ENCODE measurements at regions not wholly inside any gene's neighbourhood (a gene's known extent, or its start where the extent isn't known, plus 50 kb on each side); places are given as distances from the start of the nearest gene placed in this dataset.

- no peaks in the 10 kb centered on the region for H3K79me2 ChIP-seq (ENCODE audit: insufficient read depth, low read length)
- no peak overlapping the region for H3K4me3 ChIP-seq (ENCODE audit: insufficient read depth, low read length)
- no peak for DNase-seq (ENCODE audit: insufficient read length, low spot score, missing footprints)
- H3K4me1 ChIP-seq (ENCODE audit: insufficient read depth, low read length): no peaks in the 10 kb centered on the region
- no peak overlapping the region for H3K4me2 ChIP-seq (ENCODE audit: insufficient read depth, low read length)
- H2AFZ ChIP-seq (ENCODE audit: low read length): no peak overlapping the region
- H3K36me3 ChIP-seq (ENCODE audit: insufficient read depth, low read length): no peaks in the 10 kb centered on the region
- no peaks in the 10 kb centered on the region for H4K20me1 ChIP-seq (ENCODE audit: insufficient read depth, low read length)
- peaks cover 62% of the 10 kb centered on the region for H3K27me3 ChIP-seq (ENCODE audit: insufficient read depth, low read length)
- no peaks in the 10 kb centered on the region for H3K9me3 ChIP-seq (ENCODE audit: low read depth, low read length)
- no peak for TF ChIP-seq CTCF (IDR thresholded peaks at IDR 0.05; ENCODE audit: extremely low read depth, low read depth, low read length)
- no peak overlapping the region for H3K27ac ChIP-seq (ENCODE audit: low read depth, low read length)
These were observed 56.6 kb upstream of the KCNG1 start for GRCh38 chr20:51079488-51079887.

- H3K79me2 ChIP-seq (ENCODE audit: insufficient read depth, low read length): no peaks in the 10 kb centered on the region
- peak; percentile 59 for DNase-seq (ENCODE audit: insufficient read length, low spot score, missing footprints)
- peaks cover 45% of the 10 kb centered on the region for H3K27me3 ChIP-seq (ENCODE audit: insufficient read depth, low read length)
- H3K4me2 ChIP-seq (ENCODE audit: insufficient read depth, low read length): no peak overlapping the region
- no peaks in the 10 kb centered on the region for H3K4me1 ChIP-seq (ENCODE audit: insufficient read depth, low read length)
- no peak overlapping the region for H2AFZ ChIP-seq (ENCODE audit: low read length)
- no peaks in the 10 kb centered on the region for H4K20me1 ChIP-seq (ENCODE audit: insufficient read depth, low read length)
- no peak overlapping the region for H3K27ac ChIP-seq (ENCODE audit: low read depth, low read length)
- no peaks in the 10 kb centered on the region for H3K36me3 ChIP-seq (ENCODE audit: insufficient read depth, low read length)
- H3K9me3 ChIP-seq (ENCODE audit: low read depth, low read length): no peaks in the 10 kb centered on the region
- H3K4me3 ChIP-seq (ENCODE audit: insufficient read depth, low read length): no peak overlapping the region
- no peak for TF ChIP-seq CTCF (IDR thresholded peaks at IDR 0.05; ENCODE audit: extremely low read depth, low read depth, low read length)
These were observed 54.8 kb upstream of the KCNG1 start for GRCh38 chr20:51077686-51078060.

GRCh38 chr20:51076786-51077685, 54.1 kb upstream of the KCNG1 start:
- no peak for TF ChIP-seq CTCF (IDR thresholded peaks at IDR 0.05; ENCODE audit: extremely low read depth, low read depth, low read length)
- Histone ChIP-seq H2AFZ (ENCODE audit: low read length) (no peak overlapping the region), H3K9me3 (ENCODE audit: low read depth, low read length) (no peaks in the 10 kb centered on the region), H3K4me2 (ENCODE audit: insufficient read depth, low read length) (no peak overlapping the region), H3K36me3 (ENCODE audit: insufficient read depth, low read length) (no peaks in the 10 kb centered on the region), H3K27me3 (ENCODE audit: insufficient read depth, low read length) (peaks cover 39% of the 10 kb centered on the region), H3K79me2 (ENCODE audit: insufficient read depth, low read length) (no peaks in the 10 kb centered on the region), H3K4me1 (ENCODE audit: insufficient read depth, low read length) (no peaks in the 10 kb centered on the region), H3K27ac (ENCODE audit: low read depth, low read length) (no peak overlapping the region), H3K4me3 (ENCODE audit: insufficient read depth, low read length) (no peak overlapping the region), H4K20me1 (ENCODE audit: insufficient read depth, low read length) (no peaks in the 10 kb centered on the region)
- no peak for DNase-seq (ENCODE audit: insufficient read length, low spot score, missing footprints)

GRCh38 chr20:51074062-51074461, 51.2 kb upstream of the KCNG1 start:
- TF ChIP-seq CTCF (IDR thresholded peaks at IDR 0.05; ENCODE audit: extremely low read depth, low read depth, low read length): no peak
- Histone ChIP-seq H3K79me2 (ENCODE audit: insufficient read depth, low read length) (no peaks in the 10 kb centered on the region), H2AFZ (ENCODE audit: low read length) (no peak overlapping the region), H3K4me1 (ENCODE audit: insufficient read depth, low read length) (no peaks in the 10 kb centered on the region), H3K9me3 (ENCODE audit: low read depth, low read length) (no peaks in the 10 kb centered on the region), H3K27me3 (ENCODE audit: insufficient read depth, low read length) (peaks cover 33% of the 10 kb centered on the region), H3K36me3 (ENCODE audit: insufficient read depth, low read length) (no peaks in the 10 kb centered on the region), H3K27ac (ENCODE audit: low read depth, low read length) (no peak overlapping the region), H3K4me2 (ENCODE audit: insufficient read depth, low read length) (no peak overlapping the region), H4K20me1 (ENCODE audit: insufficient read depth, low read length) (no peaks in the 10 kb centered on the region), H3K4me3 (ENCODE audit: insufficient read depth, low read length) (no peak overlapping the region)
- DNase-seq (ENCODE audit: insufficient read length, low spot score, missing footprints): no peak

All from osteoblast (primary cell).